Renal cortical epithelial cell (primary cell): ENCODE measurements at regions not wholly inside any gene's neighbourhood (a gene's known extent, or its start where the extent isn't known, plus 50 kb on each side); places are given as distances from the start of the nearest gene placed in this dataset.
"Not testable (repeated sequence)": the region's sequence is repeated elsewhere in the genome, so short reads cannot be mapped to it uniquely, and the experiment has no call there.

ENCODE experiments used
- DNase-seq: peaks from one replicate; pipeline ENCODE4 v3.0.0-alpha.2; 2011; ENCODE audit warnings: low read depth

GRCh38 chr13:81153478-81153877, 812.6 kb upstream of the SPRY2 start:
- DNase-seq, result no peak

- no peak for DNase-seq
Observed at GRCh38 chr13:81148822-81149221, 807.9 kb upstream of the SPRY2 start.

- DNase-seq, result not testable (repeated sequence)
Observed at GRCh38 chr13:81146576-81146975, 805.6 kb upstream of the SPRY2 start.

GRCh38 chr13:81142306-81142999, 801.5 kb upstream of the SPRY2 start:
- DNase-seq, result no peak

GRCh38 chr13:81140675-81141074, 799.7 kb upstream of the SPRY2 start:
- DNase-seq, result no peak

GRCh38 chr13:81139987-81140386, 799.1 kb upstream of the SPRY2 start:
- DNase-seq, result no peak

- no peak for DNase-seq
Observed at GRCh38 chr13:81138353-81138980, 797.5 kb upstream of the SPRY2 start.

GRCh38 chr13:81133066-81133465, 792.1 kb upstream of the SPRY2 start:
- peak; percentile 33 for DNase-seq

- DNase-seq, result no peak
Observed at GRCh38 chr13:81117416-81117815, 776.5 kb upstream of the SPRY2 start.

- no peak for DNase-seq
Observed at GRCh38 chr13:81116461-81117282, 775.7 kb upstream of the SPRY2 start.

- DNase-seq, result no peak
Observed at GRCh38 chr13:81109026-81109425, 768.1 kb upstream of the SPRY2 start.

- DNase-seq, result no peak
Observed at GRCh38 chr13:81106348-81106747, 765.4 kb upstream of the SPRY2 start.

GRCh38 chr13:81104035-81104715, 763.2 kb upstream of the SPRY2 start:
- no peak for DNase-seq

- not testable (repeated sequence) for DNase-seq
Observed at GRCh38 chr13:81102066-81102465, 761.1 kb upstream of the SPRY2 start.

- DNase-seq, result peak; percentile 89
Observed at GRCh38 chr13:81089371-81090157, 748.6 kb upstream of the SPRY2 start.

GRCh38 chr13:81080911-81081454, 740.1 kb upstream of the SPRY2 start:
- DNase-seq, result no peak

- no peak for DNase-seq
Observed at GRCh38 chr13:81078048-81078447, 737.1 kb upstream of the SPRY2 start.

- not testable (repeated sequence) for DNase-seq
Observed at GRCh38 chr13:81069822-81070221, 728.9 kb upstream of the SPRY2 start.

GRCh38 chr13:81058916-81059290, 718.0 kb upstream of the SPRY2 start:
- no peak for DNase-seq

GRCh38 chr13:81058211-81058915, 717.4 kb upstream of the SPRY2 start:
- no peak for DNase-seq
